GM23338 (cell line): ENCODE measurements at regions not wholly inside any gene's neighbourhood (a gene's known extent, or its start where the extent isn't known, plus 50 kb on each side); places are given as distances from the start of the nearest gene placed in this dataset.

ENCODE experiments used
- ATAC-seq: fragments of 200-7000 bp; cut with Tn5 transposase; 3 replicates; pipeline ENCODE4 v1.9.1; 2020
- DNase-seq: peaks from one replicate; pipeline ENCODE4 v3.0.0-alpha.2; 2015; ENCODE audit warnings: low spot score
- H2AFZ ChIP-seq: fragments of 200-600 bp; sonication (generic); 2 replicates; pipeline ENCODE4 v1.8.0; 2016; ENCODE audit warnings: antibody characterized with exemption, mild to moderate bottlenecking, moderate library complexity
- H3F3A ChIP-seq: fragments of 200-600 bp; sonication (generic); replicated peaks from 2 replicates; pipeline ENCODE4 v1.8.0; 2017; ENCODE audit warnings: antibody characterized with exemption, mixed run types, low read depth
- H3K27ac ChIP-seq: fragments of 200-600 bp; sonication (generic); 2 replicates; pipeline ENCODE4 v1.6.1; 2016; ENCODE audit warnings: low read depth
- H3K27me3 ChIP-seq: fragments of 200-600 bp; sonication (generic); 2 replicates; pipeline ENCODE4 v1.8.0; 2016; ENCODE audit warnings: mild to moderate bottlenecking, mixed run types, moderate library complexity; ENCODE audit not compliant: insufficient read depth
- H3K36me3 ChIP-seq: fragments of 200-600 bp; sonication (generic); 2 replicates; pipeline ENCODE4 v1.8.0; 2016; ENCODE audit warnings: mild to moderate bottlenecking; ENCODE audit not compliant: insufficient read depth
- H3K4me1 ChIP-seq: fragments of 200-600 bp; sonication (generic); 2 replicates; pipeline ENCODE4 v1.8.0; 2016; ENCODE audit warnings: mild to moderate bottlenecking, moderate library complexity; ENCODE audit not compliant: insufficient read depth
- H3K4me2 ChIP-seq: fragments of 200-600 bp; sonication (generic); 2 replicates; pipeline ENCODE4 v1.7.1; 2017; ENCODE audit warnings: mixed run types
- H3K4me3 ChIP-seq: fragments of 200-600 bp; sonication (generic); 2 replicates; pipeline ENCODE4 v1.6.1; 2016; ENCODE audit warnings: mixed run types
- H3K79me2 ChIP-seq: fragments of 200-600 bp; sonication (generic); replicated peaks from 2 replicates; pipeline ENCODE4 v1.8.0; 2017; ENCODE audit warnings: mild to moderate bottlenecking; ENCODE audit not compliant: insufficient read depth
- H3K9me2 ChIP-seq: fragments of 200-600 bp; sonication (generic); 2 replicates; pipeline ENCODE4 v1.8.0; 2017; ENCODE audit not compliant: insufficient read depth
- H4K20me1 ChIP-seq: fragments of 200-600 bp; sonication (generic); replicated peaks from 2 replicates; pipeline ENCODE4 v1.8.0; 2017; ENCODE audit warnings: mild to moderate bottlenecking; ENCODE audit not compliant: insufficient read depth
- H3K27ac Mint-ChIP-seq: 2 replicates; pipeline ENCODE4 v1.8.0; 2020; ENCODE audit warnings: inconsistent platforms, mild to moderate bottlenecking, moderate library complexity, mixed read lengths
- H3K27me3 Mint-ChIP-seq: 3 replicates; pipeline ENCODE4 v1.8.0; 2022; ENCODE audit warnings: low read depth, mild to moderate bottlenecking, moderate library complexity, mixed read lengths, inconsistent platforms; ENCODE audit not compliant: insufficient read depth, poor library complexity
- H3K36me3 Mint-ChIP-seq: 3 replicates; pipeline ENCODE4 v1.8.0; 2021; ENCODE audit warnings: low read depth, mild to moderate bottlenecking, inconsistent platforms, moderate library complexity, mixed read lengths
- H3K4me1 Mint-ChIP-seq: 3 replicates; pipeline ENCODE4 v1.8.0; 2020; ENCODE audit warnings: mild to moderate bottlenecking, inconsistent platforms, mixed read lengths
- H3K4me3 Mint-ChIP-seq: 3 replicates; pipeline ENCODE4 v1.8.0; 2021; ENCODE audit warnings: moderate library complexity, mild to moderate bottlenecking, inconsistent platforms, mixed read lengths
- H3K9me3 Mint-ChIP-seq: 3 replicates; pipeline ENCODE4 v1.8.0; 2020; ENCODE audit warnings: moderate library complexity, mild to moderate bottlenecking, inconsistent platforms, mixed read lengths
- CREB1 ChIP-seq: fragments of 250-450 bp; sonication (Bioruptor Pico); IDR thresholded peaks from 2 replicates; pipeline ENCODE4 v1.5.0; 2020; ENCODE audit warnings: low read depth, mild to moderate bottlenecking, moderate library complexity
- EZH2 ChIP-seq: fragments of 200-600 bp; sonication (generic); IDR thresholded peaks from one replicate; pipeline ENCODE4 v1.8.0; 2017; ENCODE audit warnings: antibody characterized with exemption, mild to moderate bottlenecking, low read depth; ENCODE audit not compliant: unreplicated experiment
- JUNB ChIP-seq: IDR thresholded peaks from one replicate; pipeline ENCODE4 v1.6.1; 2016; ENCODE audit warnings: antibody characterized with exemption; ENCODE audit not compliant: unreplicated experiment
- STAT1 ChIP-seq: IDR thresholded peaks from one replicate; pipeline ENCODE4 v1.6.1; 2016; ENCODE audit warnings: antibody characterized with exemption; ENCODE audit not compliant: unreplicated experiment
- ZNF331 ChIP-seq: fragments of 250-450 bp; sonication (Bioruptor Pico); IDR thresholded peaks from 2 replicates; pipeline ENCODE4 v1.5.0; 2020; ENCODE audit warnings: low read depth, mild to moderate bottlenecking, moderate library complexity
- TF ChIP-seq, protein P1 (sequence below): IDR thresholded peaks from one replicate; pipeline ENCODE4 v1.6.1; 2018; ENCODE audit warnings: antibody characterized with exemption; ENCODE audit not compliant: unreplicated experiment
- TF ChIP-seq, protein P2 (sequence below): IDR thresholded peaks from 2 replicates; pipeline ENCODE4 v1.6.1; 2016; ENCODE audit warnings: antibody characterized with exemption
- TF ChIP-seq, protein P3 (sequence below), 2 experiments: fragments of 200-600 bp in 1 of 2; sonication (generic) in 1 of 2; conservative IDR thresholded peaks; 2 replicates each; pipeline versions ENCODE4 v1.5.1 to v1.6.1; 2016 to 2017; ENCODE audit warnings: antibody characterized with exemption in 2 of 2, low read depth in 2 of 2, mild to moderate bottlenecking in 2 of 2, moderate library complexity in 1 of 2

DNA sequence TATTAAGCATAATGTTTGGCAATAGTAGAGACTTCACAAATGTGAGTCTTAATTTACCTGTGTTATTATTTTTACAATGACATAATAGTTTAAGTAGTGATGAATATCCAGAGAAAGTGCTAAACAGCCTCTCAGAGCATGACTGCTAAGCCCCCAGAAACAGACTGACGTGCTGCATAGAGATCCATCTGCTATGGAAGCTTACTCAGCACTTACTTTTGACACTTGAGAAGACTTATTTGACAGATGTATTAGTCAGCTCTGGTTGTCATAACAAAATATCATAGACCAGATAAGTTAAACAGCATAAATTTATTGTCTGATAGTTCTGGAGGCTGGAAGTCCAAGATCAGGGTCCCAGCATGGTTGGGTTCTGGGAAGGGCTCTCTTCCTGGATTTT lies 334.9 kb upstream of the MON1B start:
- Histone ChIP-seq H4K20me1 (no peaks in the 10 kb centered on the region), H3K4me2 (no peak overlapping the region), H3K79me2 (no peaks in the 10 kb centered on the region), H3K9me2 (no peaks in the 10 kb centered on the region), H3K4me1 (no peaks in the 10 kb centered on the region), H3F3A (no peaks in the 10 kb centered on the region), H3K27me3 (no peaks in the 10 kb centered on the region), H3K36me3 (no peaks in the 10 kb centered on the region), H2AFZ (no peak overlapping the region), H3K27ac (no peak overlapping the region), H3K4me3 (no peak overlapping the region)
- Mint-ChIP-seq H3K4me1 (no peaks in the 10 kb centered on the region), H3K27me3 (no peaks in the 10 kb centered on the region), H3K4me3 (no peak overlapping the region), H3K27ac (no peak overlapping the region), H3K9me3 (peaks cover 78% of the 10 kb centered on the region), H3K36me3 (no peaks in the 10 kb centered on the region; the same call in 2 of the 3 replicates)
- no peak for ATAC-seq
- no peak for DNase-seq
- no peak for TF ChIP-seq STAT1

DNA sequence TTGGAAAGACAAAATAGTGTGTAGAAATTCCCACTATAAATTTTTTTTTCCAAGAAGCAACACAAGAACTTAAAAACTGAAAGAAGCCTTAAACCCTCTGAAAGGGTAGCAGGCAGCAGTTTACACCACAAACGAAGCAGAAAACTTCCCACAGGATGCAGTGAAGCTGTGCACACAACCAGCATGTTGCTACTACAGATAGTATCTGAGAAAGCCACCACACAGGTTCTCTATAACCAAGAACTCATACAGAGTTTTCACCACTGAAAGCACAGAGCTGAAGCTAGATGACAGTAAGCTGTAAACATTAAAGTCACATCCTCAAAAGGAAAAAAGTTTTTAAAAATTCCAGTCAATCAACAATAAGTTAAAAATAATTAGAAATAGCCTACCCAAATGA lies 333.6 kb upstream of the MON1B start:
- Histone ChIP-seq H3K27ac (no peak overlapping the region), H2AFZ (no peak overlapping the region), H3K4me1 (no peaks in the 10 kb centered on the region), H3K36me3 (no peaks in the 10 kb centered on the region), H3K4me3 (no peak overlapping the region), H3F3A (no peaks in the 10 kb centered on the region), H4K20me1 (no peaks in the 10 kb centered on the region), H3K4me2 (no peak overlapping the region), H3K27me3 (no peaks in the 10 kb centered on the region), H3K9me2 (no peaks in the 10 kb centered on the region), H3K79me2 (no peaks in the 10 kb centered on the region)
- peaks cover 81% of the 10 kb centered on the region for H3K9me3 Mint-ChIP-seq
- no peaks in the 10 kb centered on the region for H3K27me3 Mint-ChIP-seq
- no peaks in the 10 kb centered on the region; the same call in 2 of the 3 replicates for H3K36me3 Mint-ChIP-seq
- no peak overlapping the region for H3K27ac Mint-ChIP-seq
- DNase-seq (no peak), ATAC-seq (no peak)
- TF ChIP-seq, protein P1, sequence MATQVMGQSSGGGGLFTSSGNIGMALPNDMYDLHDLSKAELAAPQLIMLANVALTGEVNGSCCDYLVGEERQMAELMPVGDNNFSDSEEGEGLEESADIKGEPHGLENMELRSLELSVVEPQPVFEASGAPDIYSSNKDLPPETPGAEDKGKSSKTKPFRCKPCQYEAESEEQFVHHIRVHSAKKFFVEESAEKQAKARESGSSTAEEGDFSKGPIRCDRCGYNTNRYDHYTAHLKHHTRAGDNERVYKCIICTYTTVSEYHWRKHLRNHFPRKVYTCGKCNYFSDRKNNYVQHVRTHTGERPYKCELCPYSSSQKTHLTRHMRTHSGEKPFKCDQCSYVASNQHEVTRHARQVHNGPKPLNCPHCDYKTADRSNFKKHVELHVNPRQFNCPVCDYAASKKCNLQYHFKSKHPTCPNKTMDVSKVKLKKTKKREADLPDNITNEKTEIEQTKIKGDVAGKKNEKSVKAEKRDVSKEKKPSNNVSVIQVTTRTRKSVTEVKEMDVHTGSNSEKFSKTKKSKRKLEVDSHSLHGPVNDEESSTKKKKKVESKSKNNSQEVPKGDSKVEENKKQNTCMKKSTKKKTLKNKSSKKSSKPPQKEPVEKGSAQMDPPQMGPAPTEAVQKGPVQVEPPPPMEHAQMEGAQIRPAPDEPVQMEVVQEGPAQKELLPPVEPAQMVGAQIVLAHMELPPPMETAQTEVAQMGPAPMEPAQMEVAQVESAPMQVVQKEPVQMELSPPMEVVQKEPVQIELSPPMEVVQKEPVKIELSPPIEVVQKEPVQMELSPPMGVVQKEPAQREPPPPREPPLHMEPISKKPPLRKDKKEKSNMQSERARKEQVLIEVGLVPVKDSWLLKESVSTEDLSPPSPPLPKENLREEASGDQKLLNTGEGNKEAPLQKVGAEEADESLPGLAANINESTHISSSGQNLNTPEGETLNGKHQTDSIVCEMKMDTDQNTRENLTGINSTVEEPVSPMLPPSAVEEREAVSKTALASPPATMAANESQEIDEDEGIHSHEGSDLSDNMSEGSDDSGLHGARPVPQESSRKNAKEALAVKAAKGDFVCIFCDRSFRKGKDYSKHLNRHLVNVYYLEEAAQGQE = no peak
- TF ChIP-seq ZNF331 (CRISPR knock-in tag) (no peak), EZH2 (no peak), CREB1 (CRISPR knock-in tag) (no peak), JUNB (no peak)
- TF ChIP-seq, protein P2, sequence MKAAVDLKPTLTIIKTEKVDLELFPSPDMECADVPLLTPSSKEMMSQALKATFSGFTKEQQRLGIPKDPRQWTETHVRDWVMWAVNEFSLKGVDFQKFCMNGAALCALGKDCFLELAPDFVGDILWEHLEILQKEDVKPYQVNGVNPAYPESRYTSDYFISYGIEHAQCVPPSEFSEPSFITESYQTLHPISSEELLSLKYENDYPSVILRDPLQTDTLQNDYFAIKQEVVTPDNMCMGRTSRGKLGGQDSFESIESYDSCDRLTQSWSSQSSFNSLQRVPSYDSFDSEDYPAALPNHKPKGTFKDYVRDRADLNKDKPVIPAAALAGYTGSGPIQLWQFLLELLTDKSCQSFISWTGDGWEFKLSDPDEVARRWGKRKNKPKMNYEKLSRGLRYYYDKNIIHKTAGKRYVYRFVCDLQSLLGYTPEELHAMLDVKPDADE = no peak
- TF ChIP-seq, protein P3, sequence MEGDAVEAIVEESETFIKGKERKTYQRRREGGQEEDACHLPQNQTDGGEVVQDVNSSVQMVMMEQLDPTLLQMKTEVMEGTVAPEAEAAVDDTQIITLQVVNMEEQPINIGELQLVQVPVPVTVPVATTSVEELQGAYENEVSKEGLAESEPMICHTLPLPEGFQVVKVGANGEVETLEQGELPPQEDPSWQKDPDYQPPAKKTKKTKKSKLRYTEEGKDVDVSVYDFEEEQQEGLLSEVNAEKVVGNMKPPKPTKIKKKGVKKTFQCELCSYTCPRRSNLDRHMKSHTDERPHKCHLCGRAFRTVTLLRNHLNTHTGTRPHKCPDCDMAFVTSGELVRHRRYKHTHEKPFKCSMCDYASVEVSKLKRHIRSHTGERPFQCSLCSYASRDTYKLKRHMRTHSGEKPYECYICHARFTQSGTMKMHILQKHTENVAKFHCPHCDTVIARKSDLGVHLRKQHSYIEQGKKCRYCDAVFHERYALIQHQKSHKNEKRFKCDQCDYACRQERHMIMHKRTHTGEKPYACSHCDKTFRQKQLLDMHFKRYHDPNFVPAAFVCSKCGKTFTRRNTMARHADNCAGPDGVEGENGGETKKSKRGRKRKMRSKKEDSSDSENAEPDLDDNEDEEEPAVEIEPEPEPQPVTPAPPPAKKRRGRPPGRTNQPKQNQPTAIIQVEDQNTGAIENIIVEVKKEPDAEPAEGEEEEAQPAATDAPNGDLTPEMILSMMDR (conservative IDR thresholded peaks at IDR 0.05; ENCODE audit: low read depth in 2 of 2) = no peak
- H3K4me3 Mint-ChIP-seq = no peak overlapping the region
- H3K4me1 Mint-ChIP-seq = no peaks in the 10 kb centered on the region
